H1 (cell line): ENCODE measurements at regions not wholly inside any gene's neighbourhood (a gene's known extent, or its start where the extent isn't known, plus 50 kb on each side); places are given as distances from the start of the nearest gene placed in this dataset.

Experiments
- CTCF ChIA-PET: fragments of 300-600 bp; sonication (Branson Sonifier 250); formaldehyde crosslinking; loops from one replicate; lab custom pipeline; 2021; ENCODE audit not compliant: partially characterized antibody; lab: Charles Lee
- POLR2A ChIA-PET: fragments of 300-600 bp; sonication (Branson Sonifier 250); formaldehyde crosslinking; loops from one replicate; lab custom pipeline; 2021; ENCODE audit warnings: inconsistent platforms; ENCODE audit not compliant: partially characterized antibody; lab: Charles Lee
- DNase-seq, 2 experiments: peaks; one replicate each; pipeline versions ENCODE4 v3.0.0 to v3.0.0-alpha.2; 2010 to 2022; ENCODE audit warnings: low spot score in 2 of 2, low read depth in 1 of 2, mixed read lengths in 1 of 2
- FAIRE-seq: peaks from 2 replicates; lab custom pipeline; 2011; peaks lifted over from hg19 to GRCh38; lab: Jason Lieb, UNC
- H2AFZ ChIP-seq: 2 replicates; pipeline ENCODE4 v1.8.1; 2012; ENCODE audit warnings: low read length, inconsistent platforms
- H2AK5ac ChIP-seq: 2 replicates; pipeline ENCODE4 v1.6.1; 2013; ENCODE audit warnings: low read depth, low read length
- H2BK120ac ChIP-seq: replicated peaks from 2 replicates; pipeline ENCODE3; 2013; ENCODE audit warnings: low read depth, low read length, inconsistent platforms
- H2BK12ac ChIP-seq: 2 replicates; pipeline ENCODE4 v1.6.1; 2013; ENCODE audit warnings: low read depth, low read length
- H2BK15ac ChIP-seq: 2 replicates; pipeline ENCODE4 v1.6.1; 2013; ENCODE audit warnings: low read length
- H2BK20ac ChIP-seq: 2 replicates; pipeline ENCODE4 v1.6.1; 2013; ENCODE audit warnings: low read length
- H2BK5ac ChIP-seq: 2 replicates; pipeline ENCODE4 v1.6.1; 2013; ENCODE audit warnings: low read depth, low read length
- H3K14ac ChIP-seq: 2 replicates; pipeline ENCODE4 v1.6.1; 2013; ENCODE audit warnings: inconsistent platforms; ENCODE audit not compliant: insufficient read length
- H3K18ac ChIP-seq: 2 replicates; pipeline ENCODE4 v1.6.1; 2013; ENCODE audit warnings: low read length; ENCODE audit errors: extremely low read depth
- H3K23ac ChIP-seq: 2 replicates; pipeline ENCODE4 v1.6.1; 2013; ENCODE audit warnings: inconsistent platforms; ENCODE audit not compliant: insufficient read length
- H3K23me2 ChIP-seq: 2 replicates; pipeline ENCODE4 v1.6.1; 2013; ENCODE audit warnings: low read depth, low read length
- H3K27ac ChIP-seq: 2 replicates; pipeline ENCODE4 v1.6.1; 2011; ENCODE audit warnings: low read depth, low read length, inconsistent platforms
- H3K27me3 ChIP-seq, 4 experiments: replicated peaks in 1 of 4; 1 replicate in 1 of 4; 2 replicates in 3 of 4; pipeline versions ENCODE4 v1.6.1 to v1.8.1; 2011 to 2013; ENCODE audit warnings: low read length in 3 of 4, mild to moderate bottlenecking in 3 of 4, inconsistent platforms in 2 of 4, mixed read lengths in 2 of 4, moderate library complexity in 1 of 4; ENCODE audit not compliant: control insufficient read depth in 3 of 4, insufficient read depth in 3 of 4; ENCODE audit errors: extremely low read depth in 1 of 4
- H3K36me3 ChIP-seq, 4 experiments: 2 replicates each; pipeline versions ENCODE4 v1.6.1 to v1.8.1; 2011 to 2013; ENCODE audit warnings: mild to moderate bottlenecking in 4 of 4, low read length in 3 of 4, moderate library complexity in 2 of 4, control low read depth in 1 of 4, inconsistent platforms in 1 of 4; ENCODE audit not compliant: insufficient read depth in 4 of 4, control insufficient read depth in 2 of 4
- H3K4ac ChIP-seq: replicated peaks from 2 replicates; pipeline ENCODE3; 2013; ENCODE audit warnings: low read length, low read depth, mixed read lengths, inconsistent platforms; ENCODE audit not compliant: insufficient read length
- H3K4me1 ChIP-seq, 4 experiments: replicated peaks in 1 of 4; 1 replicate in 1 of 4; 2 replicates in 3 of 4; pipeline versions ENCODE4 v1.6.1 to v1.8.1; 2011 to 2013; ENCODE audit warnings: low read length in 3 of 4, inconsistent platforms in 2 of 4, mixed read lengths in 1 of 4; ENCODE audit not compliant: insufficient read depth in 4 of 4, control insufficient read depth in 3 of 4
- H3K4me2 ChIP-seq, 2 experiments: 2 replicates each; pipeline versions ENCODE4 v1.6.1 to v1.8.1; 2011 to 2013; ENCODE audit warnings: low read depth in 2 of 2, low read length in 2 of 2, control low read depth in 1 of 2, inconsistent platforms in 1 of 2, mild to moderate bottlenecking in 1 of 2; ENCODE audit not compliant: insufficient read depth in 1 of 2
- H3K4me3 ChIP-seq, 4 experiments: fragments of 200-600, 300-600 bp in 1 of 4; sonication (generic), shearing (Covaris generic), sonication (Bioruptor Twin) in 1 of 4; 2 replicates each; pipeline versions ENCODE4 v1.5.1 to v1.8.1; 2011 to 2016; ENCODE audit warnings: low read length in 4 of 4, low read depth in 3 of 4, control low read depth in 2 of 4, inconsistent platforms in 2 of 4, mild to moderate bottlenecking in 2 of 4, mixed read lengths in 1 of 4, moderate library complexity in 1 of 4; ENCODE audit not compliant: insufficient read depth in 2 of 4; ENCODE audit errors: extremely low read depth in 1 of 4
- H3K56ac ChIP-seq: replicated peaks from 2 replicates; pipeline ENCODE3; 2013; ENCODE audit warnings: low read depth, mild to moderate bottlenecking, mixed read lengths, low read length, inconsistent platforms; ENCODE audit not compliant: insufficient read length
- H3K79me1 ChIP-seq: 2 replicates; pipeline ENCODE4 v1.6.1; 2013; ENCODE audit warnings: low read depth, low read length, control low read depth
- H3K79me2 ChIP-seq, 2 experiments: 2 replicates each; pipeline versions ENCODE4 v1.6.1 to v1.8.1; 2012 to 2013; ENCODE audit warnings: low read length in 2 of 2, mild to moderate bottlenecking in 2 of 2, inconsistent platforms in 1 of 2; ENCODE audit not compliant: insufficient read depth in 2 of 2, control insufficient read depth in 1 of 2
- H3K9ac ChIP-seq, 4 experiments: replicated peaks in 1 of 4; 1 replicate in 1 of 4; 2 replicates in 3 of 4; pipeline versions ENCODE4 v1.6.1 to v1.8.1; 2011 to 2013; ENCODE audit warnings: low read depth in 3 of 4, low read length in 3 of 4, control low read depth in 2 of 4, mild to moderate bottlenecking in 2 of 4, moderate library complexity in 2 of 4, inconsistent platforms in 1 of 4; ENCODE audit errors: extremely low read depth in 1 of 4
- H3K9me3 ChIP-seq, 2 experiments: 2 replicates each; pipeline versions ENCODE4 v1.6.1 to v1.8.1; 2012 to 2013; ENCODE audit warnings: mild to moderate bottlenecking in 2 of 2, moderate library complexity in 2 of 2, control low read depth in 1 of 2, inconsistent platforms in 1 of 2, low read depth in 1 of 2, low read length in 1 of 2, mixed read lengths in 1 of 2; ENCODE audit not compliant: insufficient read depth in 2 of 2
- H4K20me1 ChIP-seq, 2 experiments: replicated peaks in 1 of 2; 2 replicates each; pipeline versions ENCODE3 to v1.8.1; 2011 to 2013; ENCODE audit warnings: inconsistent platforms in 2 of 2, low read length in 2 of 2, mild to moderate bottlenecking in 1 of 2; ENCODE audit not compliant: insufficient read depth in 2 of 2, control insufficient read depth in 1 of 2
- H4K5ac ChIP-seq: 2 replicates; pipeline ENCODE4 v1.6.1; 2013; ENCODE audit warnings: low read length, low read depth, mixed read lengths, inconsistent platforms; ENCODE audit not compliant: insufficient read length
- H4K8ac ChIP-seq: 2 replicates; pipeline ENCODE4 v1.8.0; 2013; ENCODE audit warnings: mild to moderate bottlenecking, moderate library complexity, low read length, inconsistent platforms; ENCODE audit not compliant: insufficient read depth; ENCODE audit errors: extremely low read depth
- H4K91ac ChIP-seq: replicated peaks from 2 replicates; pipeline ENCODE3; 2013; ENCODE audit warnings: low read length, mixed read lengths, inconsistent platforms; ENCODE audit not compliant: insufficient read length
- CHD2 ChIP-seq: IDR thresholded peaks from 2 replicates; pipeline ENCODE4 v1.6.1; 2012; ENCODE audit warnings: low read length, improper control_type of control experiment
- CTBP2 ChIP-seq: IDR thresholded peaks from 2 replicates; pipeline ENCODE4 v1.7.0; 2011; ENCODE audit warnings: borderline replicate concordance, mild to moderate bottlenecking, moderate library complexity, mixed read lengths, low read length; ENCODE audit not compliant: insufficient read depth, insufficient read length
- FOSL1 ChIP-seq: IDR thresholded peaks from 2 replicates; pipeline ENCODE4 v1.6.1; 2011; ENCODE audit warnings: mild to moderate bottlenecking, low read depth, low read length, moderate library complexity; ENCODE audit not compliant: insufficient read depth
- GABPA ChIP-seq: IDR thresholded peaks from 2 replicates; pipeline ENCODE4 v1.6.1; 2011; ENCODE audit warnings: mild to moderate bottlenecking, low read length, moderate library complexity, borderline replicate concordance; ENCODE audit not compliant: insufficient read depth
- JUND ChIP-seq: IDR thresholded peaks from 2 replicates; pipeline ENCODE4 v1.6.1; 2011; ENCODE audit warnings: mild to moderate bottlenecking, improper control_type of control experiment, low read length
- RAD21 ChIP-seq, 2 experiments: IDR thresholded peaks in 1 of 2; conservative IDR thresholded peaks in 1 of 2; 2 replicates each; pipeline ENCODE4 v1.6.1; 2011; ENCODE audit warnings: low read depth in 2 of 2, low read length in 2 of 2, improper control_type of control experiment in 1 of 2, inconsistent platforms in 1 of 2, mild to moderate bottlenecking in 1 of 2, moderate library complexity in 1 of 2
- RXRA ChIP-seq: IDR thresholded peaks from 2 replicates; pipeline ENCODE4 v1.6.1; 2011; ENCODE audit warnings: low read depth, mild to moderate bottlenecking, low read length, moderate library complexity; ENCODE audit not compliant: insufficient read depth
- whole genome bisulfite sequencing, 2 experiments: shearing (Covaris generic) in 1 of 2; methylation state at CpG; one replicate each; pipeline versions ENCODE4 v1.1.6 to v1.1.7; 2013 to 2015; ENCODE audit warnings: low lambda C conversion rate in 2 of 2, mixed read lengths in 2 of 2, inconsistent platforms in 1 of 2, low coverage in 1 of 2, missing lambda C conversion rate in 1 of 2; ENCODE audit not compliant: insufficient replicate concordance in 2 of 2, insufficient coverage in 1 of 2, insufficient read length in 1 of 2; ENCODE audit errors: extremely low coverage in 1 of 2, missing lambda C conversion rate in 1 of 2; 5-methylcytosine and 5-hydroxymethylcytosine counted together
- TF ChIP-seq, protein P1 (sequence below): IDR thresholded peaks from 2 replicates; pipeline ENCODE4 v1.6.1; 2011; ENCODE audit warnings: low read length, improper control_type of control experiment

DNA sequence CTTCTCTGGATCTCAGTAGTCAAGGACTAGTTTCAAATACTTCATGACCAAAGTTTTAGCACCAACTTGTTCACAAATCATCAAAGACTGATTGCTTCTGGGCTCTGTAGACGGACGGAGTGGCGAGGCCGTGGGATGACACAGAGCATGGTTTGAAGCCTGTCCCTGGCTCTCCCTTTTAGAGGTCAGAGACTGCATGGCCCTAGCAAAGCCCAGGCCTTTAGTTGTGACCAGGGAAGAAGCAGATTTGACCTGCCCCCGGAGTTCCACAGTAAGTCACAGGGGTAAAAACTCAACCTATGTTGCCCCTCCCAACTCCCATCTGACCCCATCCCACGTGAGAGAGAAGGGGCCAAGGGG, 90.4 kb downstream of the SYNE3 start:
- DNase-seq = no peak
- Histone ChIP-seq H3K4ac (no peak overlapping the region), H3K9ac (no peak overlapping the region), H4K8ac (no peak overlapping the region), H2BK12ac (no peak overlapping the region), H4K5ac (no peak overlapping the region), H3K14ac (no peak overlapping the region), H3K9me3 (no peaks in the 10 kb centered on the region), H3K27ac (no peak overlapping the region), H3K4me3 (no peak overlapping the region), H3K23me2 (no peaks in the 10 kb centered on the region; the same call in 1 of the 2 replicates), H2BK20ac (no peak overlapping the region), H3K4me1 (no peaks in the 10 kb centered on the region), H4K20me1 (no peaks in the 10 kb centered on the region), H3K23ac (no peak overlapping the region), H2BK5ac (no peak overlapping the region), H3K4me2 (no peak overlapping the region), H2BK15ac (no peak overlapping the region), H3K79me1 (no peaks in the 10 kb centered on the region), H2AK5ac (no peak overlapping the region), H3K18ac (no peak overlapping the region), H2BK120ac (no peak overlapping the region), H2AFZ (no peak overlapping the region), H3K27me3 (no peaks in the 10 kb centered on the region), H3K36me3 (no peaks in the 10 kb centered on the region), H3K79me2 (no peaks in the 10 kb centered on the region), H3K56ac (no peak overlapping the region), H4K91ac (no peak overlapping the region)
- CTCF ChIA-PET = interaction anchor here (0.5 to 4.0 kb wide), 13 partner anchors 9 to 1774 kb away, joined by 3 to 25 read pairs (median 4); no protein-coding TSS in a partner anchor
- TF ChIP-seq JUND (no peak), CTBP2 (no peak), RAD21 (IDR thresholded peaks at IDR 0.05 in 1 of 2, conservative IDR thresholded peaks at IDR 0.05 in 1 of 2; ENCODE audit: low read depth in 2 of 2, low read length in 2 of 2) (no peak), CHD2 (no peak), GABPA (no peak), FOSL1 (no peak), RXRA (no peak)
- TF ChIP-seq, protein P1, sequence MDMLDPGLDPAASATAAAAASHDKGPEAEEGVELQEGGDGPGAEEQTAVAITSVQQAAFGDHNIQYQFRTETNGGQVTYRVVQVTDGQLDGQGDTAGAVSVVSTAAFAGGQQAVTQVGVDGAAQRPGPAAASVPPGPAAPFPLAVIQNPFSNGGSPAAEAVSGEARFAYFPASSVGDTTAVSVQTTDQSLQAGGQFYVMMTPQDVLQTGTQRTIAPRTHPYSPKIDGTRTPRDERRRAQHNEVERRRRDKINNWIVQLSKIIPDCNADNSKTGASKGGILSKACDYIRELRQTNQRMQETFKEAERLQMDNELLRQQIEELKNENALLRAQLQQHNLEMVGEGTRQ = no peak
- no peak for FAIRE-seq
- 90% methylated on average over 6 of the region's 6 CpGs; no CpG with 5 or more reads in 1 of the 2 experiments for WGBS, 2 experiments
- POLR2A ChIA-PET = no interaction called here
